ENCODE measurements at regions not wholly inside any gene's neighbourhood (a gene's known extent, or its start where the extent isn't known, plus 50 kb on each side); places are given as distances from the start of the nearest gene placed in this dataset.

DNA sequence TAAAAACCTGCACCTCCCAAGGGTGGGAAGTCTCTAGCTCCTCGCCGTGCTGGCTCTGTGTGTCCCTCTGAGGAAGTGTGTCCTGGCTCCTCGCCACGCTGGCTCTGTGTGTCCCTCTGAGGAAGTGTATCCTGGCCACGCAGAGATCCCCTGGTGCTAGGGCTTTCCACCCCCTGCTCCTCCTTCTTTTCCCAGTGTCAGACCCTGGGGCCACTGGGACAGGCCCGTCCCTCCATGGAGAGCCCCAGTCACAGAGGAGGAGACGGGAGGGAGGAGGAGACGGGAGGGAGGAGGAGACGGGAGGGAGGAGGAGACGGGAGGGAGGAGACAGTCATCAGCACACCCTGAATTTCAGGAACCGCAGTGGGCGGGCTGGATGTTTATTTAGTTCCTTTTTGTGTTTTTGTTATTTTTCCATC lies 53.8 kb upstream of the HGFAC start:
- WGBS = 57% methylated on average over 12 of the region's 12 CpGs
- Histone ChIP-seq H3K9me3 (ENCODE audit: control insufficient read depth in 4 of 4, low read length in 3 of 4) (no peaks in the 10 kb centered on the region), H3K27me3 (ENCODE audit: control insufficient read depth in 4 of 4, insufficient read depth in 4 of 4, low read length in 3 of 4) (no peaks in the 10 kb centered on the region), H3K9ac (ENCODE audit: low read depth in 1 of 2, low read length in 2 of 2) (no peak overlapping the region), H3K4me1 (ENCODE audit: control insufficient read depth in 4 of 4, insufficient read depth in 4 of 4, low read length in 3 of 4) (peaks cover 0 to 38% (median 19%) of the 10 kb centered on the region in 4 donors), H3K4me3 (ENCODE audit: low read depth in 1 of 3, low read length in 3 of 3) (no peak overlapping the region), H3K27ac (ENCODE audit: low read depth in 1 of 2, low read length in 2 of 2) (peak overlapping the region; percentile 68 to 69), H3K36me3 (ENCODE audit: control insufficient read depth in 4 of 4, insufficient read depth in 3 of 4, low read depth in 1 of 4, low read length in 3 of 4) (peaks cover 0 to 4% (median 0%) of the 10 kb centered on the region in 4 donors)
- TF ChIP-seq SP1 (IDR thresholded peaks at IDR 0.05) = peak; percentile 21
- TF ChIP-seq, protein P1, sequence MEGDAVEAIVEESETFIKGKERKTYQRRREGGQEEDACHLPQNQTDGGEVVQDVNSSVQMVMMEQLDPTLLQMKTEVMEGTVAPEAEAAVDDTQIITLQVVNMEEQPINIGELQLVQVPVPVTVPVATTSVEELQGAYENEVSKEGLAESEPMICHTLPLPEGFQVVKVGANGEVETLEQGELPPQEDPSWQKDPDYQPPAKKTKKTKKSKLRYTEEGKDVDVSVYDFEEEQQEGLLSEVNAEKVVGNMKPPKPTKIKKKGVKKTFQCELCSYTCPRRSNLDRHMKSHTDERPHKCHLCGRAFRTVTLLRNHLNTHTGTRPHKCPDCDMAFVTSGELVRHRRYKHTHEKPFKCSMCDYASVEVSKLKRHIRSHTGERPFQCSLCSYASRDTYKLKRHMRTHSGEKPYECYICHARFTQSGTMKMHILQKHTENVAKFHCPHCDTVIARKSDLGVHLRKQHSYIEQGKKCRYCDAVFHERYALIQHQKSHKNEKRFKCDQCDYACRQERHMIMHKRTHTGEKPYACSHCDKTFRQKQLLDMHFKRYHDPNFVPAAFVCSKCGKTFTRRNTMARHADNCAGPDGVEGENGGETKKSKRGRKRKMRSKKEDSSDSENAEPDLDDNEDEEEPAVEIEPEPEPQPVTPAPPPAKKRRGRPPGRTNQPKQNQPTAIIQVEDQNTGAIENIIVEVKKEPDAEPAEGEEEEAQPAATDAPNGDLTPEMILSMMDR (IDR thresholded peaks at IDR 0.05; ENCODE audit: low read depth, low read length, missing input control) = no peak
- DNase-seq (ENCODE audit: low spot score) = no peak

DNA sequence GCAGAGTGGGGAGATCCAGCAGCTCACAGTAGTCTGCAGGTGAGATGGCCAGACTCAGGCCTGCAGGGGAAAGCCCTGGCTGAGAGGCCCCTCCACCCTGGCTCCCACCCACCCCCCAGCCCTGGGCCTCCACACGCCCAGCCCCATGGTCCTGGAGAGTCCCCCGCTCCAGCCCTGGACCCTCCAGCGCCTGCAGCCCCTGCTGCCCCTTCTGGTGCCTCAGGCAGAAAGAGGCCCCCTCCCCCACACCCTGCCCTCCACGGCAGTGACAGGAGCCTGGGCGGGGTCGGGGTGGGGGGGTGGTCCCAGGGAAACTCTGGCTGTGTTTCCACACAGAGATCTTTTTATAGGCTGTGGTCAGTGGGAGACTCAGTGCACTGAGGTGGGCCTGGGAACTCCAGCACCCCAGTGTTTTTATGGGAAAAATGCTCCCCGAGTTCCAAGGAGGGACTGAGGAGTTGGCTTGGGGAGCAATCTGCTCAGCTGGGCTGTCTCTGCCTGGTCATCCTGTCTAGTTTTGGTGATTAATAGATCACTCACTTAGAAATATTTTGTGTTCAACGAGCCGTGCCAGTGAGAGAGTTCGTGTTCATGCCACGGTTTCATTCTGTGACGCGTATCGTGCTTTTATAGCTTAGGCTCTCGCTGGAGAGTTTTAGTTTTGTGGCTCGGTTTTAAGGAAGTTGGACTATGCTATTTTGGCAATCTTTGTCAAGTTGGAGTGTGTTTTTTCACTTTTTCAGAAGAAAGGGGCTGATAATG lies 53.1 kb upstream of the HGFAC start:
- H3K27me3 ChIP-seq (ENCODE audit: control insufficient read depth in 4 of 4, insufficient read depth in 4 of 4, low read length in 3 of 4) = no peaks in the 10 kb centered on the region
- H3K9ac ChIP-seq (ENCODE audit: low read depth in 1 of 2, low read length in 2 of 2) = no peak overlapping the region
- H3K9me3 ChIP-seq (ENCODE audit: control insufficient read depth in 4 of 4, low read length in 3 of 4) = no peaks in the 10 kb centered on the region
- peak overlapping the region; percentile 68 to 69 for H3K27ac ChIP-seq (ENCODE audit: low read depth in 1 of 2, low read length in 2 of 2)
- no peak overlapping the region for H3K4me3 ChIP-seq (ENCODE audit: low read depth in 1 of 3, low read length in 3 of 3)
- H3K36me3 ChIP-seq (ENCODE audit: control insufficient read depth in 4 of 4, insufficient read depth in 3 of 4, low read depth in 1 of 4, low read length in 3 of 4) = peaks cover 0 to 4% (median 0%) of the 10 kb centered on the region in 4 donors
- 71% methylated on average over 16 of the region's 16 CpGs for WGBS
- TF ChIP-seq, protein P1 (IDR thresholded peaks at IDR 0.05; ENCODE audit: low read depth, low read length, missing input control) = no peak
- TF ChIP-seq, protein P2, sequence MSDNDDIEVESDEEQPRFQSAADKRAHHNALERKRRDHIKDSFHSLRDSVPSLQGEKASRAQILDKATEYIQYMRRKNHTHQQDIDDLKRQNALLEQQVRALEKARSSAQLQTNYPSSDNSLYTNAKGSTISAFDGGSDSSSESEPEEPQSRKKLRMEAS (IDR thresholded peaks at IDR 0.05) = no peak
- TF ChIP-seq RAD21 (IDR thresholded peaks at IDR 0.05) (no peak), FOXA2 (IDR thresholded peaks at IDR 0.05) (no peak)
- DNase-seq (ENCODE audit: low spot score) = no peak
- peaks cover 0 to 38% (median 19%) of the 10 kb centered on the region in 4 donors for H3K4me1 ChIP-seq (ENCODE audit: control insufficient read depth in 4 of 4, insufficient read depth in 4 of 4, low read length in 3 of 4)

DNA sequence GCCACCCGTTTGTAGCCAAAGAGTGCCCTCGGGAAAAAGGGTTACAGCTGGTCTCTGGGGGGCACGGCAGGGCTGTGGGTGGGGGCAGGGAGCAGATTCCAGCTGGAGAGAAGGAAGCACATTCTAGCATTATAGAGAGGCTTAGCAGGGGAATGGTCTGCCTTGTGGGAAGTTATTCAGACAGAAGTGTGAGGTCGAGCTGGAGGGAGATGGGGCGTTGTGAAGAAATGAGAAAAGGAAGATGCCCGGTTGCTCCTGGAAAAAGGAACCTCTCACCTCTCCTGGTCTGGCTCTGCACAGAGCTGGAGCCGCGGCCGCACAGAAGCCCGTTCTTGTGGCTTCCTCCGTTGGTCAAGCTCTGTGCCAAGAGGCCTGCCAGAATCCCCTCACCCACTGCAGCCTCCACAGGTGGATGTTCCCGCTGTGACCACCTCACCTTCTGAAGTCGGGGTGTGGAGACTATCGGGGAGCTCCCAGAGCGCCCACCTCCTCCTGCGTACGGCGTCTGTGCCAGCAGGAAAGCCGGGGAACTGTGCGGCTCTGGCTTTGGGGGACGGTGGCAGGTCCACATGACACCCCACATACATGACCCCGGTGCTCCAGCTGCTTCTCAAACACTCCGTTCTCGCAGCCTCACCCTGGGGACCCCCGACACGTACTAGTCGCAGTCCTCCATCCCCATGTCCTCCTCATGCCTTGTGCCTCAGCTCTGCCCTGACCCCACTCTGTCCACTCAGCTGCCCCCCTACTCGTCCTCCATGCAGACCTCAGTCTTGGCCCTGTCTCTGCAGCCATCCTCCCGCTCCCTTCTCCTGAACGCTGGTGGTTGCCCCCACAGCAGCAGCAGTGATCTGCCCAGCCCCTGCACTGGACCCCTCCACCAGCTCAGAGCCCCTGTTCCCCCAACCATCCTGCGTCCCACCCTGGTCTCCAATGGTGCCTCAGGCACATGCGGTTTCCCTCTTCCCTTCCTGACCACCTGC lies 52.2 kb upstream of the HGFAC start:
- DNase-seq (ENCODE audit: low spot score) = no peak
- H3K9me3 ChIP-seq (ENCODE audit: control insufficient read depth in 4 of 4, low read length in 3 of 4) = no peaks in the 10 kb centered on the region
- peak overlapping the region; percentile 68 to 69 for H3K27ac ChIP-seq (ENCODE audit: low read depth in 1 of 2, low read length in 2 of 2)
- 86% methylated on average over 32 of the region's 32 CpGs for WGBS
- H3K9ac ChIP-seq (ENCODE audit: low read depth in 1 of 2, low read length in 2 of 2) = no peak overlapping the region
- H3K36me3 ChIP-seq (ENCODE audit: control insufficient read depth in 4 of 4, insufficient read depth in 3 of 4, low read depth in 1 of 4, low read length in 3 of 4) = peaks cover 0 to 5% (median 2%) of the 10 kb centered on the region in 4 donors
- H3K4me3 ChIP-seq (ENCODE audit: low read depth in 1 of 3, low read length in 3 of 3) = no peak overlapping the region
- no peaks in the 10 kb centered on the region for H3K27me3 ChIP-seq (ENCODE audit: control insufficient read depth in 4 of 4, insufficient read depth in 4 of 4, low read length in 3 of 4)
- peaks cover 0 to 33% (median 17%) of the 10 kb centered on the region in 4 donors for H3K4me1 ChIP-seq (ENCODE audit: control insufficient read depth in 4 of 4, insufficient read depth in 4 of 4, low read length in 3 of 4)
- TF ChIP-seq, protein P2 (IDR thresholded peaks at IDR 0.05) = no peak
- TF ChIP-seq, protein P3, sequence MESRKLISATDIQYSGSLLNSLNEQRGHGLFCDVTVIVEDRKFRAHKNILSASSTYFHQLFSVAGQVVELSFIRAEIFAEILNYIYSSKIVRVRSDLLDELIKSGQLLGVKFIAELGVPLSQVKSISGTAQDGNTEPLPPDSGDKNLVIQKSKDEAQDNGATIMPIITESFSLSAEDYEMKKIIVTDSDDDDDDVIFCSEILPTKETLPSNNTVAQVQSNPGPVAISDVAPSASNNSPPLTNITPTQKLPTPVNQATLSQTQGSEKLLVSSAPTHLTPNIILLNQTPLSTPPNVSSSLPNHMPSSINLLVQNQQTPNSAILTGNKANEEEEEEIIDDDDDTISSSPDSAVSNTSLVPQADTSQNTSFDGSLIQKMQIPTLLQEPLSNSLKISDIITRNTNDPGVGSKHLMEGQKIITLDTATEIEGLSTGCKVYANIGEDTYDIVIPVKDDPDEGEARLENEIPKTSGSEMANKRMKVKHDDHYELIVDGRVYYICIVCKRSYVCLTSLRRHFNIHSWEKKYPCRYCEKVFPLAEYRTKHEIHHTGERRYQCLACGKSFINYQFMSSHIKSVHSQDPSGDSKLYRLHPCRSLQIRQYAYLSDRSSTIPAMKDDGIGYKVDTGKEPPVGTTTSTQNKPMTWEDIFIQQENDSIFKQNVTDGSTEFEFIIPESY (IDR thresholded peaks at IDR 0.05) = no peak
- TF ChIP-seq SP1 (IDR thresholded peaks at IDR 0.05) (no peak), HNF4G (IDR thresholded peaks at IDR 0.05) (no peak), NR2F2 (IDR thresholded peaks at IDR 0.05) (no peak), RXRA (IDR thresholded peaks at IDR 0.05) (no peak), EGR1 (IDR thresholded peaks at IDR 0.05; ENCODE audit: low read depth in 2 of 2) (no peak), GABPA (IDR thresholded peaks at IDR 0.05 in 1 of 2, conservative IDR thresholded peaks at IDR 0.05 in 1 of 2) (no peak), TAF1 (conservative IDR thresholded peaks at IDR 0.05) (no peak), YY1 (IDR thresholded peaks at IDR 0.05) (no peak)
- TF ChIP-seq, protein P1 (IDR thresholded peaks at IDR 0.05; ENCODE audit: low read depth, low read length, missing input control) = no peak

Measured in liver (tissue), 8 donors.